ENCODE measurements at regions not wholly inside any gene's neighbourhood (a gene's known extent, or its start where the extent isn't known, plus 50 kb on each side); places are given as distances from the start of the nearest gene placed in this dataset.

- intact Hi-C loops (cut with micrococcal nuclease), result no loop called here
- 78% methylated on average over 1 of the region's 4 CpGs for WGBS (ENCODE audit: insufficient coverage)
- H4K20me1 ChIP-seq (ENCODE audit: insufficient read depth, low read length), result no peaks in the 10 kb centered on the region
- no peak overlapping the region for H3K4me2 ChIP-seq (replicated peaks; ENCODE audit: extremely low read depth, low read length, poor library complexity, severe bottlenecking)
- H3K4me1 ChIP-seq (ENCODE audit: control insufficient read depth in 1 of 2, insufficient read depth in 2 of 2, low read length in 2 of 2), result no peaks in the 10 kb centered on the region
- H3K36me3 Mint-ChIP-seq, result no peaks in the 10 kb centered on the region
- H3K4me3 Mint-ChIP-seq, result no peak overlapping the region
- no peak overlapping the region for H2AFZ ChIP-seq (ENCODE audit: insufficient read depth, low read depth, low read length, poor library complexity, severe bottlenecking)
- TF ChIP-seq CTCF (IDR thresholded peaks at IDR 0.05), result no peak
- no peaks in the 10 kb centered on the region for H3K27me3 Mint-ChIP-seq (ENCODE audit: low read depth in 3 of 3)
- H3K4me3 ChIP-seq (replicated peaks in 1 of 3; ENCODE audit: low read depth in 2 of 3, low read length in 3 of 3), result no peak overlapping the region
- H3K4me1 Mint-ChIP-seq, result no peaks in the 10 kb centered on the region
- no peaks in the 10 kb centered on the region for H3K9me3 ChIP-seq (replicated peaks in 1 of 2; ENCODE audit: control insufficient read depth in 1 of 2, insufficient read depth in 1 of 2, low read length in 2 of 2)
- peaks cover 0 to 2% (median 2%) of the 10 kb centered on the region in 7 donors for H3K9me3 Mint-ChIP-seq
- H3K36me3 ChIP-seq (replicated peaks in 1 of 2; ENCODE audit: control insufficient read depth in 1 of 2, insufficient read depth in 2 of 2, low read length in 2 of 2), result no peaks in the 10 kb centered on the region
- no peak overlapping the region for H3K27ac Mint-ChIP-seq
- H3K27ac ChIP-seq (ENCODE audit: low read depth in 1 of 2, low read length in 2 of 2), result no peak overlapping the region
- no peak overlapping the region for H3K9ac ChIP-seq (ENCODE audit: insufficient read depth, low read length, poor library complexity, severe bottlenecking)
- no peaks in the 10 kb centered on the region for H3K79me2 ChIP-seq (ENCODE audit: insufficient read depth, low read length)
- no peak for DNase-seq
- no peaks in the 10 kb centered on the region for H3K27me3 ChIP-seq (ENCODE audit: control insufficient read depth in 2 of 2, insufficient read depth in 2 of 2, low read length in 2 of 2)
Measured at GRCh38 chr3:67875338-67875737, 220.9 kb upstream of the SUCLG2 start.

GRCh38 chr3:67870477-67870876 is 216.1 kb upstream of the SUCLG2 start:
- no peak for TF ChIP-seq CTCF (IDR thresholded peaks at IDR 0.05)
- H3K4me3 ChIP-seq (replicated peaks in 1 of 3; ENCODE audit: low read depth in 2 of 3, low read length in 3 of 3), result no peak overlapping the region
- H3K4me3 Mint-ChIP-seq, result no peak overlapping the region

More at GRCh38 chr3:67870477-67870876, 216.1 kb upstream of the SUCLG2 start:
- intact Hi-C loops (cut with micrococcal nuclease), result no loop called here
- Mint-ChIP-seq H3K4me1 (no peaks in the 10 kb centered on the region), H3K9me3 (peaks cover 0 to 5% (median 2%) of the 10 kb centered on the region in 7 donors), H3K36me3 (no peaks in the 10 kb centered on the region), H3K27me3 (ENCODE audit: low read depth in 3 of 3) (peaks cover 0 to 2% (median 0%) of the 10 kb centered on the region in 3 donors), H3K27ac (no peak overlapping the region)
- no peak overlapping the region for H3K4me2 ChIP-seq (replicated peaks; ENCODE audit: extremely low read depth, low read length, poor library complexity, severe bottlenecking)
- no peaks in the 10 kb centered on the region for H3K4me1 ChIP-seq (ENCODE audit: control insufficient read depth in 1 of 2, insufficient read depth in 2 of 2, low read length in 2 of 2)
- no peak overlapping the region for H2AFZ ChIP-seq (ENCODE audit: insufficient read depth, low read depth, low read length, poor library complexity, severe bottlenecking)
- H3K27me3 ChIP-seq (ENCODE audit: control insufficient read depth in 2 of 2, insufficient read depth in 2 of 2, low read length in 2 of 2), result no peaks in the 10 kb centered on the region
- DNase-seq, result no peak
- 50% methylated on average over 1 of the region's 3 CpGs for WGBS (ENCODE audit: insufficient coverage)
- H3K9me3 ChIP-seq (replicated peaks in 1 of 2; ENCODE audit: control insufficient read depth in 1 of 2, insufficient read depth in 1 of 2, low read length in 2 of 2), result no peaks in the 10 kb centered on the region
- H4K20me1 ChIP-seq (ENCODE audit: insufficient read depth, low read length), result no peaks in the 10 kb centered on the region
- no peak overlapping the region for H3K9ac ChIP-seq (ENCODE audit: insufficient read depth, low read length, poor library complexity, severe bottlenecking)
- no peak overlapping the region for H3K27ac ChIP-seq (ENCODE audit: low read depth in 1 of 2, low read length in 2 of 2)
- H3K79me2 ChIP-seq (ENCODE audit: insufficient read depth, low read length), result no peaks in the 10 kb centered on the region
- H3K36me3 ChIP-seq (replicated peaks in 1 of 2; ENCODE audit: control insufficient read depth in 1 of 2, insufficient read depth in 2 of 2, low read length in 2 of 2), result no peaks in the 10 kb centered on the region
